ENCODE measurements at regions not wholly inside any gene's neighbourhood (a gene's known extent, or its start where the extent isn't known, plus 50 kb on each side); places are given as distances from the start of the nearest gene placed in this dataset.
A peak's percentile ranks its signal among the peaks of the same experiment; 100 is the strongest.

DNA sequence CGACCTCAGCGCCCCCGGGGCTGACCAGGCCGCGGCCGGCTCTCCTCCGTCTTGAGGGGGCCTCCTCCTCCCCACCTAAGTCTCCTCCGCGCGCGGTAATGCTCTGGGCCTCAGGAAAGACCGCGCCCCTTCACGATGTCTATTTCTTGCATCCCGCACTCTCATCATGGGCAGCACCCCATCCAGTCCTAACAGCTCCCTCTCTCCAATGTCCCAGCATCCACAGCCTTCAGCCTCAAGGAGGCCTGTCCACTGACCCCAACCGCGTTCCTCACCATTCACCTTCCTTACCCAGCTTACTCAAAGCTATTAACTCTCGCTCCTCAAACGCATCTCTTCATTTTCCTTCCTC is 77.5 kb downstream of the MAGED4 start:
- BruUV-seq (replicated peaks), result no TSS peak

More for the DNA sequence above, 77.5 kb downstream of the MAGED4 start:
- H4K8ac ChIP-seq (ENCODE audit: low read depth in 2 of 2, low read length in 2 of 2), result peak overlapping the region; percentile 89 to 93; a peak in 3 of 4 replicates
- H2BK20ac ChIP-seq (ENCODE audit: low read depth, low read length), result no peak overlapping the region
- no peaks in the 10 kb centered on the region for H4K20me1 ChIP-seq (ENCODE audit: insufficient read depth, low read length)
- no peak overlapping the region for H2BK15ac ChIP-seq (ENCODE audit: low read depth, low read length)
- peak overlapping the region; percentile 90 for H4K5ac ChIP-seq (ENCODE audit: low read depth, low read length)
- peak overlapping the region; percentile 9; the same call in 1 of the 2 replicates for H4K91ac ChIP-seq (ENCODE audit: insufficient read depth, low read depth, low read length)
- peak overlapping the region; percentile 73 for H2BK5ac ChIP-seq (ENCODE audit: low read depth, low read length, poor library complexity, severe bottlenecking)
- peak overlapping the region; percentile 78 for H3K9ac ChIP-seq (ENCODE audit: low read depth, low read length)
- H3K4me1 ChIP-seq (ENCODE audit: control insufficient read depth, insufficient read depth, low read length), result no peaks in the 10 kb centered on the region
- CTCF ChIA-PET, result interaction anchor here (0.6 kb wide), 2 partner anchors 809 to 1926 kb away, joined by 3 to 5 read pairs; no protein-coding TSS in a partner anchor
- peak overlapping the region; percentile 89 for H3K4ac ChIP-seq (ENCODE audit: low read depth, low read length)
- peak overlapping the region; percentile 63 for H2AK9ac ChIP-seq (replicated peaks; ENCODE audit: low read depth, low read length, poor library complexity)
- no peaks in the 10 kb centered on the region for H3K36me3 ChIP-seq (ENCODE audit: control insufficient read depth, insufficient read depth, low read length)
- POLR2A ChIA-PET (ENCODE audit: unreplicated experiment), result no interaction called here
- no peak for DNase-seq
- no peaks in the 10 kb centered on the region for H3K9me1 ChIP-seq (ENCODE audit: insufficient read depth, low read length)
- H3K4me3 ChIP-seq (ENCODE audit: insufficient read depth, low read depth, low read length), result peak overlapping the region; percentile 68
- H3K27ac ChIP-seq (ENCODE audit: insufficient read depth, low read length), result peak overlapping the region; percentile 74; the same call in 1 of the 2 replicates
- 26 to 100% methylated on average over 2 to 11 of the region's 19 CpGs for WGBS, 2 experiments (ENCODE audit: extremely low coverage in 2 of 2, insufficient read length in 1 of 2)
- intact Hi-C loops (cut with micrococcal nuclease) (loop anchor here (5.0 kb wide), 1 partner anchor 775 kb away; no protein-coding TSS in a partner anchor), dilution Hi-C loops (cut with HindIII; ENCODE audit: low sequenced_read_pairs, unreplicated experiment) (no loop called here), in situ Hi-C loops (cut with MboI; ENCODE audit: low sequenced_read_pairs) (no loop called here)
- no peak overlapping the region for H3K56ac ChIP-seq (ENCODE audit: extremely low read depth, insufficient read depth, low read length)
- H3K9me3 ChIP-seq (ENCODE audit: control insufficient read depth, insufficient read depth, low read length), result no peaks in the 10 kb centered on the region
- H3K27me3 ChIP-seq (ENCODE audit: control insufficient read depth, insufficient read depth, low read length), result peaks cover 4% of the 10 kb centered on the region
- H2AFZ ChIP-seq (replicated peaks; ENCODE audit: low read length, poor library complexity), result peak overlapping the region; percentile 99
- TF ChIP-seq BHLHE40 (IDR thresholded peaks at IDR 0.05; ENCODE audit: low read depth, low read length) (no peak), MAZ (IDR thresholded peaks at IDR 0.05; ENCODE audit: borderline replicate concordance, low read depth, low read length) (no peak), RFX5 (IDR thresholded peaks at IDR 0.05; ENCODE audit: low read depth, low read length) (no peak), SMC3 (IDR thresholded peaks at IDR 0.05; ENCODE audit: low read depth, low read length) (no peak)
- peak overlapping the region; percentile 41; the same call in 1 of the 2 replicates for H2BK120ac ChIP-seq (ENCODE audit: low read depth, low read length)
- ATAC-seq (ENCODE audit: low read depth), result peak; percentile 7
- no peaks in the 10 kb centered on the region for H3K79me1 ChIP-seq (ENCODE audit: low read depth in 1 of 2, low read length in 2 of 2)
- H3K18ac ChIP-seq (ENCODE audit: low read depth, low read length), result no peak overlapping the region
- H3K23ac ChIP-seq (ENCODE audit: low read depth, low read length), result 0 out of 2 replicates have a peak overlapping the region, but pooled peaks have one; percentile 85
- H3K4me2 ChIP-seq (ENCODE audit: low read depth, low read length), result peak overlapping the region; percentile 90
- H3K14ac ChIP-seq (replicated peaks; ENCODE audit: low read depth, low read length), result no peak overlapping the region
- no peak overlapping the region for H2AK5ac ChIP-seq (ENCODE audit: low read depth, low read length)

All from IMR-90 (cell line).